ENCODE measurements at regions not wholly inside any gene's neighbourhood (a gene's known extent, or its start where the extent isn't known, plus 50 kb on each side); places are given as distances from the start of the nearest gene placed in this dataset.

GRCh38 chr16:86198206-86199118, 299.5 kb downstream of the IRF8 start:
- H3K27ac ChIP-seq = no peak overlapping the region

GRCh38 chr16:86199182-86199581, 300.2 kb downstream of the IRF8 start:
- H3K9ac ChIP-seq = no peak overlapping the region
- H3K36me3 ChIP-seq = no peaks in the 10 kb centered on the region
- H3K27ac ChIP-seq = no peak overlapping the region
- TF ChIP-seq Cebpa-rat (IDR thresholded peaks at IDR 0.05) = no peak
- H3K27me3 ChIP-seq = peaks cover 62 to 90% (median 85%) of the 10 kb centered on the region in 11 experiments
- H3K4me2 ChIP-seq = no peak overlapping the region
- H3K4me1 ChIP-seq = no peaks in the 10 kb centered on the region
- H4K20me1 ChIP-seq = peaks cover 0 to 19% (median 0%) of the 10 kb centered on the region in 11 experiments; a peak in 9 of 22 replicates
- H3K9me3 ChIP-seq (replicated peaks in 1 of 11) = no peaks in the 10 kb centered on the region
- no peak overlapping the region for H3K4me3 ChIP-seq

More at GRCh38 chr16:86198206-86199118, 299.5 kb downstream of the IRF8 start:
- Histone ChIP-seq H3K9ac (no peak overlapping the region), H3K9me3 (replicated peaks in 1 of 11) (no peaks in the 10 kb centered on the region), H4K20me1 (peaks cover 0 to 19% (median 0%) of the 10 kb centered on the region in 11 experiments; a peak in 9 of 22 replicates), H3K4me1 (no peaks in the 10 kb centered on the region), H3K27me3 (peaks cover 62 to 91% (median 85%) of the 10 kb centered on the region in 11 experiments), H3K4me3 (no peak overlapping the region), H3K4me2 (no peak overlapping the region), H3K36me3 (no peaks in the 10 kb centered on the region)
- TF ChIP-seq Cebpa-rat (IDR thresholded peaks at IDR 0.05) = no peak

GRCh38 chr16:86199871-86200695, 301.1 kb downstream of the IRF8 start:
- Histone ChIP-seq H3K4me1 (no peaks in the 10 kb centered on the region), H3K27ac (no peak overlapping the region), H4K20me1 (peaks cover 0 to 19% (median 0%) of the 10 kb centered on the region in 11 experiments; a peak in 9 of 22 replicates), H3K4me3 (no peak overlapping the region), H3K4me2 (no peak overlapping the region), H3K27me3 (peaks cover 62 to 83% (median 78%) of the 10 kb centered on the region in 11 experiments), H3K36me3 (no peaks in the 10 kb centered on the region), H3K9me3 (replicated peaks in 1 of 11) (no peaks in the 10 kb centered on the region), H3K9ac (no peak overlapping the region)
- no peak for TF ChIP-seq Cebpa-rat (IDR thresholded peaks at IDR 0.05)

- H3K27me3 ChIP-seq = peaks cover 56 to 76% (median 73%) of the 10 kb centered on the region in 11 experiments
Measured at GRCh38 chr16:86200722-86201121, 301.8 kb downstream of the IRF8 start.

GRCh38 chr16:86201746-86202145, 302.8 kb downstream of the IRF8 start:
- Histone ChIP-seq H3K27me3 (peaks cover 47 to 66% (median 63%) of the 10 kb centered on the region in 11 experiments), H3K27ac (no peak overlapping the region)

More at GRCh38 chr16:86200722-86201121, 301.8 kb downstream of the IRF8 start:
- Histone ChIP-seq H3K4me3 (no peak overlapping the region), H3K36me3 (no peaks in the 10 kb centered on the region), H3K27ac (no peak overlapping the region), H3K4me1 (no peaks in the 10 kb centered on the region), H3K9me3 (replicated peaks in 1 of 11) (no peaks in the 10 kb centered on the region), H3K4me2 (no peak overlapping the region), H3K9ac (no peak overlapping the region), H4K20me1 (peaks cover 0 to 19% (median 0%) of the 10 kb centered on the region in 11 experiments; a peak in 9 of 22 replicates)
- no peak for TF ChIP-seq Cebpa-rat (IDR thresholded peaks at IDR 0.05)

GRCh38 chr16:86202267-86202666, 303.3 kb downstream of the IRF8 start:
- H3K27me3 ChIP-seq = peaks cover 42 to 61% (median 58%) of the 10 kb centered on the region in 11 experiments
- no peaks in the 10 kb centered on the region for H3K9me3 ChIP-seq (replicated peaks in 1 of 11)
- no peaks in the 10 kb centered on the region for H3K36me3 ChIP-seq
- TF ChIP-seq Cebpa-rat (IDR thresholded peaks at IDR 0.05) = no peak
- H3K9ac ChIP-seq = no peak overlapping the region
- H3K4me1 ChIP-seq = no peaks in the 10 kb centered on the region
- H4K20me1 ChIP-seq = peaks cover 0 to 15% (median 0%) of the 10 kb centered on the region in 11 experiments; a peak in 9 of 22 replicates
- no peak overlapping the region for H3K4me3 ChIP-seq
- no peak overlapping the region for H3K27ac ChIP-seq
- H3K4me2 ChIP-seq = no peak overlapping the region

More at GRCh38 chr16:86201746-86202145, 302.8 kb downstream of the IRF8 start:
- H3K36me3 ChIP-seq = no peaks in the 10 kb centered on the region
- no peaks in the 10 kb centered on the region for H3K9me3 ChIP-seq (replicated peaks in 1 of 11)
- TF ChIP-seq Cebpa-rat (IDR thresholded peaks at IDR 0.05) = no peak
- no peak overlapping the region for H3K4me2 ChIP-seq
- no peaks in the 10 kb centered on the region for H3K4me1 ChIP-seq
- H3K4me3 ChIP-seq = no peak overlapping the region
- H4K20me1 ChIP-seq = peaks cover 0 to 15% (median 0%) of the 10 kb centered on the region in 11 experiments; a peak in 9 of 22 replicates
- no peak overlapping the region for H3K9ac ChIP-seq

- no peak overlapping the region for H3K27ac ChIP-seq
- H3K4me2 ChIP-seq = no peak overlapping the region
- no peaks in the 10 kb centered on the region for H3K4me1 ChIP-seq
- no peak overlapping the region for H3K4me3 ChIP-seq
- H3K36me3 ChIP-seq = no peaks in the 10 kb centered on the region
- H3K9ac ChIP-seq = no peak overlapping the region
- no peaks in the 10 kb centered on the region for H3K9me3 ChIP-seq (replicated peaks in 1 of 11)
- peaks cover 0 to 14% (median 0%) of the 10 kb centered on the region in 11 experiments; a peak in 9 of 22 replicates for H4K20me1 ChIP-seq
- H3K27me3 ChIP-seq = peaks cover 36 to 55% (median 51%) of the 10 kb centered on the region in 11 experiments
- no peak for TF ChIP-seq Cebpa-rat (IDR thresholded peaks at IDR 0.05)
Measured at GRCh38 chr16:86202760-86203426, 303.9 kb downstream of the IRF8 start.

- H3K36me3 ChIP-seq = no peaks in the 10 kb centered on the region
- H3K9me3 ChIP-seq (replicated peaks in 1 of 11) = no peaks in the 10 kb centered on the region
- H3K9ac ChIP-seq = no peak overlapping the region
- H4K20me1 ChIP-seq = peaks cover 0 to 5% (median 0%) of the 10 kb centered on the region in 11 experiments; a peak in 9 of 22 replicates
- H3K27ac ChIP-seq = no peak overlapping the region
- no peak overlapping the region for H3K4me3 ChIP-seq
- H3K4me2 ChIP-seq = no peak overlapping the region
- peaks cover 27 to 46% (median 43%) of the 10 kb centered on the region in 11 experiments for H3K27me3 ChIP-seq
- TF ChIP-seq Cebpa-rat (IDR thresholded peaks at IDR 0.05) = no peak
- no peaks in the 10 kb centered on the region for H3K4me1 ChIP-seq
Measured at GRCh38 chr16:86203557-86204275, 304.8 kb downstream of the IRF8 start.

Data from BLaER1 treated with 17β-estradiol and CSF1 and Interleukin-3, amounts not matched to agents 10 nM and 100 nM (cell line).